ENCODE measurements at regions not wholly inside any gene's neighbourhood (a gene's known extent, or its start where the extent isn't known, plus 50 kb on each side); places are given as distances from the start of the nearest gene placed in this dataset.

GRCh38 chr1:221101807-221102605 is 222.8 kb downstream of the HLX start:
- Histone ChIP-seq H3K27me3 (no peaks in the 10 kb centered on the region), H3K4me1 (peaks cover 0 to 21% (median 0%) of the 10 kb centered on the region in 3 donors), H3K4me3 (no peak overlapping the region), H3K9me3 (no peaks in the 10 kb centered on the region), H3K36me3 (no peaks in the 10 kb centered on the region), H3K27ac (no peak overlapping the region)
- DNase-seq = no peak
- ATAC-seq = no peak
- no peak for TF ChIP-seq CTCF (IDR thresholded peaks at IDR 0.05)
- FAIRE-seq = no peak
- intact Hi-C loops (cut with DNase I) = no loop called here

- Histone ChIP-seq H3K36me3 (no peaks in the 10 kb centered on the region), H3K9me3 (no peaks in the 10 kb centered on the region), H3K4me3 (no peak overlapping the region), H3K27ac (no peak overlapping the region), H3K4me1 (peaks cover 0 to 21% (median 0%) of the 10 kb centered on the region in 3 donors), H3K27me3 (no peaks in the 10 kb centered on the region)
- FAIRE-seq = no peak
- WGBS, 2 donors = 83 to 84% methylated on average over 3 of the region's 3 CpGs
- DNase-seq = no peak
- TF ChIP-seq CTCF (IDR thresholded peaks at IDR 0.05) = no peak
- no peak for ATAC-seq
- intact Hi-C loops (cut with DNase I) = no loop called here
These were observed 225.4 kb downstream of the HLX start for GRCh38 chr1:221104596-221104995.

GRCh38 chr1:221105578-221105977 is 226.3 kb downstream of the HLX start:
- no peak for FAIRE-seq
- ATAC-seq = no peak
- 89 to 90% methylated on average over 1 of the region's 1 CpG for WGBS, 2 donors
- TF ChIP-seq CTCF (IDR thresholded peaks at IDR 0.05) = no peak
- no peak for DNase-seq
- H3K4me1 ChIP-seq = peaks cover 0 to 14% (median 0%) of the 10 kb centered on the region in 3 donors
- no peaks in the 10 kb centered on the region for H3K36me3 ChIP-seq
- no peaks in the 10 kb centered on the region for H3K27me3 ChIP-seq
- H3K9me3 ChIP-seq = no peaks in the 10 kb centered on the region
- intact Hi-C loops (cut with DNase I) = no loop called here
- H3K4me3 ChIP-seq = no peak overlapping the region
- H3K27ac ChIP-seq = no peak overlapping the region

GRCh38 chr1:221106616-221107015 is 227.4 kb downstream of the HLX start:
- intact Hi-C loops (cut with DNase I) = no loop called here
- Histone ChIP-seq H3K9me3 (no peaks in the 10 kb centered on the region), H3K36me3 (no peaks in the 10 kb centered on the region), H3K27me3 (no peaks in the 10 kb centered on the region), H3K27ac (no peak overlapping the region), H3K4me1 (peaks cover 0 to 4% (median 0%) of the 10 kb centered on the region in 3 donors), H3K4me3 (no peak overlapping the region)
- DNase-seq (no peak), ATAC-seq (no peak), FAIRE-seq (no peak)
- TF ChIP-seq CTCF (IDR thresholded peaks at IDR 0.05) = no peak
- 59 to 63% methylated on average over 3 of the region's 3 CpGs for WGBS, 2 donors

- no peaks in the 10 kb centered on the region for H3K36me3 ChIP-seq
- no peak for TF ChIP-seq CTCF (IDR thresholded peaks at IDR 0.05)
- no peaks in the 10 kb centered on the region for H3K9me3 ChIP-seq
- no peak overlapping the region for H3K27ac ChIP-seq
- H3K4me3 ChIP-seq = no peak overlapping the region
- intact Hi-C loops (cut with DNase I) = no loop called here
- H3K4me1 ChIP-seq = no peaks in the 10 kb centered on the region
- DNase-seq (no peak), ATAC-seq (no peak), FAIRE-seq (no peak)
- no peaks in the 10 kb centered on the region for H3K27me3 ChIP-seq
These were observed 230.7 kb downstream of the HLX start for GRCh38 chr1:221109930-221110329.
